ENCODE measurements at regions not wholly inside any gene's neighbourhood (a gene's known extent, or its start where the extent isn't known, plus 50 kb on each side); places are given as distances from the start of the nearest gene placed in this dataset.

- Histone ChIP-seq H3K27me3 (ENCODE audit: control insufficient read depth in 2 of 2, insufficient read depth in 2 of 2, low read length in 2 of 2) (peaks cover 0 to 9% of the 10 kb centered on the region in 2 experiments), H3K9ac (replicated peaks; ENCODE audit: extremely low read depth, insufficient read depth, low read length) (no peak overlapping the region), H3K79me2 (ENCODE audit: control insufficient read depth, insufficient read depth, low read length) (no peaks in the 10 kb centered on the region), H3K36me3 (ENCODE audit: control insufficient read depth in 2 of 2, extremely low read depth in 1 of 2, insufficient read depth in 2 of 2, low read length in 2 of 2) (no peaks in the 10 kb centered on the region), H3K9me1 (replicated peaks; ENCODE audit: control insufficient read depth, extremely low read depth, insufficient read depth, low read length) (no peaks in the 10 kb centered on the region), H3K27ac (ENCODE audit: insufficient read depth, low read depth, low read length) (no peak overlapping the region), H3K4me2 (ENCODE audit: insufficient read depth, low read length) (no peak overlapping the region), H4K20me1 (replicated peaks; ENCODE audit: control insufficient read depth, extremely low read depth, insufficient read depth, low read length) (no peaks in the 10 kb centered on the region), H3K4me3 (replicated peaks in 1 of 3; ENCODE audit: insufficient read depth in 1 of 3, low read depth in 1 of 3, low read length in 3 of 3) (no peak overlapping the region), H3K9me3 (replicated peaks; ENCODE audit: control insufficient read depth, insufficient read depth, low read length) (no peaks in the 10 kb centered on the region), H3K4me1 (ENCODE audit: control insufficient read depth, extremely low read depth, insufficient read depth, low read length) (no peaks in the 10 kb centered on the region), H2AFZ (ENCODE audit: low read depth, low read length) (no peak overlapping the region)
- no peak for DNase-seq (ENCODE audit: low read depth, low spot score)
- no TSS peak for BruUV-seq (replicated peaks)
- ChIA-PET CTCF (interaction anchor here (0.9 to 1.0 kb wide), 2 partner anchors 19 to 65 kb away, joined by 3 to 4 read pairs; no protein-coding TSS in a partner anchor), POLR2A (no interaction called here)
- dilution Hi-C loops (cut with MboI; ENCODE audit: extremely low pct_ligation_motif_present, low sequenced_read_pairs) (no loop called here), intact Hi-C loops (cut with micrococcal nuclease) (no loop called here)
- FAIRE-seq, result no peak
- TF ChIP-seq POLR2A (IDR thresholded peaks at IDR 0.05; ENCODE audit: low read depth, low read length) (no peak), CTCF (IDR thresholded peaks at IDR 0.05; ENCODE audit: extremely low read depth in 1 of 2, insufficient read depth in 1 of 2, low read depth in 1 of 2, low read length in 2 of 2) (no peak), EZH2 (IDR thresholded peaks at IDR 0.05; ENCODE audit: borderline replicate concordance, low read depth, low read length, severe bottlenecking) (no peak), POLR2AphosphoS5 (IDR thresholded peaks at IDR 0.05; ENCODE audit: insufficient read depth, low read depth, low read length) (no peak), GATA2 (IDR thresholded peaks at IDR 0.05; ENCODE audit: insufficient read depth, insufficient read length, low read depth, low read length) (no peak), JUN (IDR thresholded peaks at IDR 0.05; ENCODE audit: borderline replicate concordance, insufficient read depth, insufficient read length, low read depth) (no peak), FOS (IDR thresholded peaks at IDR 0.05; ENCODE audit: borderline replicate concordance, insufficient read depth, low read length) (no peak), MYC (IDR thresholded peaks at IDR 0.05; ENCODE audit: low read depth, low read length) (no peak), MAX (IDR thresholded peaks at IDR 0.05; ENCODE audit: insufficient read depth, insufficient read length) (no peak)
Measured at GRCh38 chr14:55502746-55503284, 62.4 kb upstream of the TBPL2 start.
